Endothelial cell of umbilical vein (primary cell): ENCODE measurements at regions not wholly inside any gene's neighbourhood (a gene's known extent, or its start where the extent isn't known, plus 50 kb on each side); places are given as distances from the start of the nearest gene placed in this dataset.

Experiments used
- BruUV-seq: library from RNA; stranded (reverse); fragments of 400-500 nt; replicated peaks from 2 replicates; lab custom pipeline; 2021; lab: Mats Ljungman, UMichigan
- CTCF ChIA-PET: fragments of 300-600, 350-600 bp; sonication (Branson Sonifier 250); formaldehyde crosslinking; loops from one replicate; lab custom pipeline; 2021; ENCODE audit warnings: antibody characterized with exemption, inconsistent platforms; lab: Charles Lee
- POLR2A ChIA-PET: fragments of 300-600, 350-600 bp; sonication (Branson Sonifier 250); formaldehyde crosslinking; loops from one replicate; lab custom pipeline; 2021; ENCODE audit warnings: antibody characterized with exemption, inconsistent platforms; lab: Charles Lee
- DNase-seq: peaks from one replicate; pipeline ENCODE4 v3.0.0-alpha.2; 2011; ENCODE audit warnings: low read depth, low spot score
- FAIRE-seq: peaks from 2 replicates; lab custom pipeline; 2011; peaks lifted over from hg19 to GRCh38; lab: Jason Lieb, UNC
- H2AFZ ChIP-seq: 2 replicates; pipeline ENCODE4 v1.6.0; 2012; ENCODE audit warnings: low read depth, low read length, control low read depth, inconsistent platforms
- H3K27ac ChIP-seq: 2 replicates; pipeline ENCODE4 v1.5.1; 2011; ENCODE audit warnings: low read depth, mild to moderate bottlenecking, control low read depth, low read length, moderate library complexity; ENCODE audit not compliant: insufficient read depth
- H3K27me3 ChIP-seq, 2 experiments: 2 replicates each; pipeline versions ENCODE4 v1.6.0 to v1.6.1; 2011; ENCODE audit warnings: low read length in 2 of 2, mixed read lengths in 1 of 2; ENCODE audit not compliant: control insufficient read depth in 2 of 2, insufficient read depth in 2 of 2
- H3K36me3 ChIP-seq, 2 experiments: 2 replicates in 1 of 2; 3 replicates in 1 of 2; pipeline ENCODE4 v1.5.1; 2011; ENCODE audit warnings: low read length in 2 of 2, mild to moderate bottlenecking in 1 of 2, moderate library complexity in 1 of 2; ENCODE audit not compliant: control insufficient read depth in 2 of 2, insufficient read depth in 2 of 2; ENCODE audit errors: extremely low read depth in 1 of 2
- H3K4me1 ChIP-seq: 3 replicates; pipeline ENCODE4 v1.5.1; 2011; ENCODE audit warnings: mild to moderate bottlenecking, low read length; ENCODE audit not compliant: control insufficient read depth, insufficient read depth; ENCODE audit errors: extremely low read depth
- H3K4me2 ChIP-seq: 2 replicates; pipeline ENCODE4 v1.6.1; 2011; ENCODE audit warnings: low read length, control low read depth, mixed read lengths; ENCODE audit not compliant: insufficient read depth
- H3K4me3 ChIP-seq, 3 experiments: fragments of 200-600 bp in 1 of 3; sonication (generic), shearing (Covaris generic) in 1 of 3; replicated peaks in 1 of 3; 2 replicates each; pipeline ENCODE4 v1.5.1; 2011 to 2016; ENCODE audit warnings: control low read depth in 3 of 3, low read length in 3 of 3, mild to moderate bottlenecking in 2 of 3, inconsistent platforms in 1 of 3, low read depth in 1 of 3, moderate library complexity in 1 of 3; ENCODE audit not compliant: insufficient read depth in 1 of 3
- H3K79me2 ChIP-seq: 2 replicates; pipeline ENCODE4 v1.6.0; 2012; ENCODE audit warnings: low read length, inconsistent platforms; ENCODE audit not compliant: control insufficient read depth, insufficient read depth
- H3K9ac ChIP-seq: replicated peaks from 2 replicates; pipeline ENCODE3; 2011; ENCODE audit warnings: low read length, control low read depth; ENCODE audit not compliant: insufficient read depth; ENCODE audit errors: extremely low read depth
- H3K9me1 ChIP-seq: replicated peaks from 3 replicates; pipeline ENCODE4 v1.6.0; 2011; ENCODE audit warnings: mild to moderate bottlenecking, low read length; ENCODE audit not compliant: control insufficient read depth, insufficient read depth; ENCODE audit errors: extremely low read depth
- H3K9me3 ChIP-seq: replicated peaks from 2 replicates; pipeline ENCODE4 v1.5.1; 2012; ENCODE audit warnings: low read length, inconsistent platforms; ENCODE audit not compliant: control insufficient read depth, insufficient read depth
- H4K20me1 ChIP-seq: replicated peaks from 2 replicates; pipeline ENCODE3; 2011; ENCODE audit warnings: mild to moderate bottlenecking, low read length; ENCODE audit not compliant: control insufficient read depth, insufficient read depth; ENCODE audit errors: extremely low read depth
- CTCF ChIP-seq, 2 donors: IDR thresholded peaks; 1 replicate in 1 of 2; 2 replicates in 1 of 2; pipeline ENCODE4 v1.5.1; 2011; ENCODE audit warnings: low read length in 2 of 2, mild to moderate bottlenecking in 2 of 2, moderate library complexity in 2 of 2, control low read depth in 1 of 2, inconsistent platforms in 1 of 2, low read depth in 1 of 2; ENCODE audit not compliant: insufficient read depth in 1 of 2; ENCODE audit errors: extremely low read depth in 1 of 2
- EZH2 ChIP-seq: IDR thresholded peaks from 2 replicates; pipeline ENCODE4 v1.6.1; 2012; ENCODE audit warnings: borderline replicate concordance, low read depth, mild to moderate bottlenecking, moderate library complexity, low read length, inconsistent platforms; ENCODE audit not compliant: severe bottlenecking
- FOS ChIP-seq: IDR thresholded peaks from 2 replicates; pipeline ENCODE4 v1.6.1; 2011; ENCODE audit warnings: mild to moderate bottlenecking, low read length, moderate library complexity, borderline replicate concordance; ENCODE audit not compliant: insufficient read depth
- GATA2 ChIP-seq: IDR thresholded peaks from 2 replicates; pipeline ENCODE4 v1.7.0; 2011; ENCODE audit warnings: low read depth, mild to moderate bottlenecking, moderate library complexity, mixed read lengths, low read length; ENCODE audit not compliant: insufficient read length, insufficient read depth
- JUN ChIP-seq: IDR thresholded peaks from 2 replicates; pipeline ENCODE4 v1.6.1; 2011; ENCODE audit warnings: borderline replicate concordance, low read depth; ENCODE audit not compliant: insufficient read length, insufficient read depth
- MAX ChIP-seq: IDR thresholded peaks from 2 replicates; pipeline ENCODE4 v1.6.1; 2011; ENCODE audit not compliant: insufficient read depth, insufficient read length
- POLR2A ChIP-seq: IDR thresholded peaks from 2 replicates; pipeline ENCODE4 v1.6.1; 2012; ENCODE audit warnings: low read depth, mild to moderate bottlenecking, control low read depth, low read length
- POLR2AphosphoS5 ChIP-seq: IDR thresholded peaks from 2 replicates; pipeline ENCODE4 v1.6.1; 2012; ENCODE audit warnings: low read depth, mild to moderate bottlenecking, control low read depth, low read length, moderate library complexity; ENCODE audit not compliant: insufficient read depth
- dilution Hi-C: fragments of 300-500 bp; cut with MboI; formaldehyde crosslinking; loops from one replicate; pipeline ENCODE4 v1.15.0; 2019; ENCODE audit warnings: low sequenced_read_pairs; ENCODE audit not compliant: extremely low pct_ligation_motif_present
- intact Hi-C: fragments of 100-400 bp; cut with micrococcal nuclease; formaldehyde crosslinking; loops from one replicate; pipeline ENCODE4 v1.10.0; 2022

GRCh38 chr15:67005294-67005996 lies 60.0 kb upstream of the SMAD3 start:
- H3K4me1 ChIP-seq: peaks cover 7% of the 10 kb centered on the region
- no peak overlapping the region for H3K27ac ChIP-seq
- H3K4me2 ChIP-seq: peak overlapping the region; percentile 9
- H3K79me2 ChIP-seq: no peaks in the 10 kb centered on the region
- dilution Hi-C loops: no loop called here
- H3K36me3 ChIP-seq: no peaks in the 10 kb centered on the region
- intact Hi-C loops: no loop called here
- no peaks in the 10 kb centered on the region for H3K9me3 ChIP-seq
- ChIA-PET POLR2A (no interaction called here), CTCF (interaction anchor here (1.1 to 1.3 kb wide), 2 partner anchors 12 to 59 kb away, joined by 3 read pairs; no protein-coding TSS in a partner anchor)
- H3K9ac ChIP-seq: no peak overlapping the region
- FAIRE-seq (peak; percentile 37), DNase-seq (peak; percentile 31)
- peak overlapping the region; percentile 12 for H2AFZ ChIP-seq
- H3K4me3 ChIP-seq: no peak overlapping the region
- no peaks in the 10 kb centered on the region for H3K27me3 ChIP-seq
- BruUV-seq: no TSS peak
- TF ChIP-seq POLR2A: no peak
- TF ChIP-seq FOS: no peak
- no peak for TF ChIP-seq POLR2AphosphoS5
- TF ChIP-seq EZH2: no peak
- TF ChIP-seq GATA2: peak; percentile 51
- TF ChIP-seq MAX: no peak
- TF ChIP-seq JUN: no peak
- TF ChIP-seq CTCF (IDR thresholded peaks at IDR 0.05; ENCODE audit: extremely low read depth in 1 of 2, insufficient read depth in 1 of 2, low read depth in 1 of 2, low read length in 2 of 2): no peak
- H3K9me1 ChIP-seq: no peaks in the 10 kb centered on the region
- no peaks in the 10 kb centered on the region for H4K20me1 ChIP-seq
